Muscle of leg (tissue), 3 donors: ENCODE measurements at regions not wholly inside any gene's neighbourhood (a gene's known extent, or its start where the extent isn't known, plus 50 kb on each side); places are given as distances from the start of the nearest gene placed in this dataset.

Source experiments
- DNase-seq: peaks from one replicate; pipeline ENCODE4 v3.0.0; 2013
- H3K27ac ChIP-seq: one replicate; pipeline ENCODE4 v1.5.1; 2013; ENCODE audit warnings: mild to moderate bottlenecking, low read length, control low read depth
- H3K27me3 ChIP-seq: one replicate; pipeline ENCODE4 v1.6.1; 2013; ENCODE audit warnings: low read length; ENCODE audit not compliant: control insufficient read depth, insufficient read depth
- H3K36me3 ChIP-seq: one replicate; pipeline ENCODE4 v1.6.1; 2013; ENCODE audit warnings: low read length; ENCODE audit not compliant: control insufficient read depth, insufficient read depth
- H3K4me1 ChIP-seq: one replicate; pipeline ENCODE4 v1.6.1; 2013; ENCODE audit warnings: low read length; ENCODE audit not compliant: control insufficient read depth, insufficient read depth
- H3K4me3 ChIP-seq: one replicate; pipeline ENCODE4 v1.5.1; 2013; ENCODE audit warnings: low read length, control low read depth
- H3K9me3 ChIP-seq: replicated peaks from 2 replicates; pipeline ENCODE4 v1.6.1; 2013; ENCODE audit warnings: low read depth, low read length; ENCODE audit not compliant: control insufficient read depth
- WGBS: methylation state at CpG from one replicate; pipeline ENCODE4 v1.1.5; 2013; ENCODE audit warnings: missing lambda C conversion rate; ENCODE audit not compliant: insufficient coverage; 5-methylcytosine and 5-hydroxymethylcytosine counted together

GRCh38 chr6:109295774-109296156, 86.5 kb downstream of the CD164 start:
- DNase-seq = no peak
- WGBS = no CpG with 5 or more reads among the region's 3 CpGs
- H3K27me3 ChIP-seq = no peaks in the 10 kb centered on the region
- H3K27ac ChIP-seq = no peak overlapping the region
- no peaks in the 10 kb centered on the region for H3K9me3 ChIP-seq
- H3K4me3 ChIP-seq = no peak overlapping the region
- H3K4me1 ChIP-seq = peaks cover 33% of the 10 kb centered on the region
- H3K36me3 ChIP-seq = no peaks in the 10 kb centered on the region

- Histone ChIP-seq H3K4me3 (no peak overlapping the region), H3K27me3 (no peaks in the 10 kb centered on the region), H3K4me1 (peaks cover 31% of the 10 kb centered on the region), H3K9me3 (no peaks in the 10 kb centered on the region), H3K27ac (no peak overlapping the region), H3K36me3 (no peaks in the 10 kb centered on the region)
- DNase-seq = no peak
- WGBS = 84% methylated on average over 3 of the region's 5 CpGs
These were observed 87.0 kb downstream of the CD164 start for GRCh38 chr6:109295109-109295773.

GRCh38 chr6:109292983-109293586, 89.2 kb downstream of the CD164 start:
- Histone ChIP-seq H3K27ac (no peak overlapping the region), H3K36me3 (no peaks in the 10 kb centered on the region), H3K9me3 (no peaks in the 10 kb centered on the region), H3K4me1 (peaks cover 21% of the 10 kb centered on the region), H3K27me3 (no peaks in the 10 kb centered on the region), H3K4me3 (no peak overlapping the region)
- DNase-seq = no peak
- WGBS = no CpG with 5 or more reads among the region's 2 CpGs

GRCh38 chr6:109292420-109292819, 89.8 kb downstream of the CD164 start:
- Histone ChIP-seq H3K4me3 (no peak overlapping the region), H3K27me3 (no peaks in the 10 kb centered on the region), H3K36me3 (no peaks in the 10 kb centered on the region), H3K4me1 (peaks cover 16% of the 10 kb centered on the region), H3K27ac (no peak overlapping the region), H3K9me3 (no peaks in the 10 kb centered on the region)
- WGBS = 55% methylated on average over 2 of the region's 2 CpGs
- DNase-seq = peak; percentile 28

- H3K4me1 ChIP-seq = peaks cover 11% of the 10 kb centered on the region
- 56% methylated on average over 2 of the region's 2 CpGs for WGBS
- DNase-seq = no peak
- H3K27ac ChIP-seq = no peak overlapping the region
- H3K27me3 ChIP-seq = no peaks in the 10 kb centered on the region
- H3K4me3 ChIP-seq = no peak overlapping the region
- no peaks in the 10 kb centered on the region for H3K9me3 ChIP-seq
- no peaks in the 10 kb centered on the region for H3K36me3 ChIP-seq
These were observed 90.4 kb downstream of the CD164 start for GRCh38 chr6:109291902-109292301.

- WGBS = 66% methylated on average over 52 of the region's 56 CpGs
These were observed 91.9 kb downstream of the CD164 start for GRCh38 chr6:109290143-109290931.

GRCh38 chr6:109285366-109285765, 96.9 kb downstream of the CD164 start:
- Histone ChIP-seq H3K4me3 (no peak overlapping the region), H3K27me3 (no peaks in the 10 kb centered on the region), H3K9me3 (no peaks in the 10 kb centered on the region), H3K4me1 (no peaks in the 10 kb centered on the region), H3K36me3 (no peaks in the 10 kb centered on the region), H3K27ac (no peak overlapping the region)
- DNase-seq = no peak
- WGBS = 61% methylated on average over 3 of the region's 3 CpGs

More at GRCh38 chr6:109290143-109290931, 91.9 kb downstream of the CD164 start:
- H3K9me3 ChIP-seq = no peaks in the 10 kb centered on the region
- H3K27me3 ChIP-seq = no peaks in the 10 kb centered on the region
- no peak overlapping the region for H3K4me3 ChIP-seq
- no peak overlapping the region for H3K27ac ChIP-seq
- DNase-seq = no peak
- no peaks in the 10 kb centered on the region for H3K36me3 ChIP-seq
- H3K4me1 ChIP-seq = peaks cover 6% of the 10 kb centered on the region

- H3K4me1 ChIP-seq = no peaks in the 10 kb centered on the region
- no peaks in the 10 kb centered on the region for H3K9me3 ChIP-seq
- no peak for DNase-seq
- no peaks in the 10 kb centered on the region for H3K36me3 ChIP-seq
- no peak overlapping the region for H3K27ac ChIP-seq
- no peaks in the 10 kb centered on the region for H3K27me3 ChIP-seq
- no peak overlapping the region for H3K4me3 ChIP-seq
- 60% methylated on average over 1 of the region's 2 CpGs for WGBS
These were observed 97.6 kb downstream of the CD164 start for GRCh38 chr6:109284675-109285074.

- no peak overlapping the region for H3K27ac ChIP-seq
- DNase-seq = no peak
- H3K4me1 ChIP-seq = no peaks in the 10 kb centered on the region
- 100% methylated on average over 1 of the region's 2 CpGs for WGBS
- no peak overlapping the region for H3K4me3 ChIP-seq
- no peaks in the 10 kb centered on the region for H3K36me3 ChIP-seq
- no peaks in the 10 kb centered on the region for H3K27me3 ChIP-seq
- no peaks in the 10 kb centered on the region for H3K9me3 ChIP-seq
These were observed 99.5 kb downstream of the CD164 start for GRCh38 chr6:109282756-109283155.

GRCh38 chr6:109279628-109280027, 102.6 kb downstream of the CD164 start:
- DNase-seq = no peak
- Histone ChIP-seq H3K27ac (no peak overlapping the region), H3K27me3 (no peaks in the 10 kb centered on the region), H3K36me3 (no peaks in the 10 kb centered on the region), H3K4me3 (no peak overlapping the region), H3K4me1 (no peaks in the 10 kb centered on the region), H3K9me3 (no peaks in the 10 kb centered on the region)
- WGBS = no CpG with 5 or more reads among the region's 1 CpG
